HFF-Myc (cell line): ENCODE measurements at regions not wholly inside any gene's neighbourhood (a gene's known extent, or its start where the extent isn't known, plus 50 kb on each side); places are given as distances from the start of the nearest gene placed in this dataset.

Experiments
- DNase-seq: peaks from one replicate; pipeline ENCODE4 v3.0.0-alpha.2; 2011; ENCODE audit warnings: low read depth; ENCODE audit errors: extremely low read depth
- H3K4me3 ChIP-seq: replicated peaks from 2 replicates; pipeline ENCODE4 v1.5.1; 2011; ENCODE audit warnings: low read depth, mild to moderate bottlenecking, control low read depth, low read length
- CTCF ChIP-seq: IDR thresholded peaks from 2 replicates; pipeline ENCODE4 v1.5.1; 2012; ENCODE audit warnings: mild to moderate bottlenecking, low read depth, low read length, control low read depth; ENCODE audit errors: missing control alignments

- no peak overlapping the region for H3K4me3 ChIP-seq
Measured at GRCh38 chr14:54331516-54331915, 65.3 kb upstream of the CDKN3 start.

GRCh38 chr14:54332490-54332889 lies 64.3 kb upstream of the CDKN3 start:
- no peak for TF ChIP-seq CTCF
- H3K4me3 ChIP-seq, result no peak overlapping the region
- DNase-seq, result no peak

More at GRCh38 chr14:54331516-54331915, 65.3 kb upstream of the CDKN3 start:
- no peak for TF ChIP-seq CTCF
- no peak for DNase-seq

- H3K4me3 ChIP-seq, result no peak overlapping the region
- no peak for TF ChIP-seq CTCF
- no peak for DNase-seq
Measured at GRCh38 chr14:54333511-54333910, 63.3 kb upstream of the CDKN3 start.

- no peak overlapping the region for H3K4me3 ChIP-seq
Measured at GRCh38 chr14:54335569-54336155, 61.1 kb upstream of the CDKN3 start.

GRCh38 chr14:54337314-54337713 lies 59.5 kb upstream of the CDKN3 start:
- H3K4me3 ChIP-seq, result no peak overlapping the region
- no peak for TF ChIP-seq CTCF
- no peak for DNase-seq

More at GRCh38 chr14:54335569-54336155, 61.1 kb upstream of the CDKN3 start:
- no peak for DNase-seq
- no peak for TF ChIP-seq CTCF

GRCh38 chr14:54338696-54339317 lies 58.0 kb upstream of the CDKN3 start:
- TF ChIP-seq CTCF, result peak; percentile 72
- H3K4me3 ChIP-seq, result no peak overlapping the region
- peak; percentile 49 for DNase-seq

- H3K4me3 ChIP-seq, result no peak overlapping the region
- TF ChIP-seq CTCF, result no peak
- no peak for DNase-seq
Measured at GRCh38 chr14:54339771-54340170, 57.0 kb upstream of the CDKN3 start.
